ENCODE measurements at regions not wholly inside any gene's neighbourhood (a gene's known extent, or its start where the extent isn't known, plus 50 kb on each side); places are given as distances from the start of the nearest gene placed in this dataset.

- no peak for DNase-seq
These were observed 66.3 kb upstream of the NANOGP8 start for GRCh38 chr15:35151381-35151780.

GRCh38 chr15:35150361-35150760 lies 65.3 kb upstream of the NANOGP8 start:
- no peak for DNase-seq

- DNase-seq = no peak
These were observed 60.2 kb upstream of the NANOGP8 start for GRCh38 chr15:35145336-35145735.

DNA sequence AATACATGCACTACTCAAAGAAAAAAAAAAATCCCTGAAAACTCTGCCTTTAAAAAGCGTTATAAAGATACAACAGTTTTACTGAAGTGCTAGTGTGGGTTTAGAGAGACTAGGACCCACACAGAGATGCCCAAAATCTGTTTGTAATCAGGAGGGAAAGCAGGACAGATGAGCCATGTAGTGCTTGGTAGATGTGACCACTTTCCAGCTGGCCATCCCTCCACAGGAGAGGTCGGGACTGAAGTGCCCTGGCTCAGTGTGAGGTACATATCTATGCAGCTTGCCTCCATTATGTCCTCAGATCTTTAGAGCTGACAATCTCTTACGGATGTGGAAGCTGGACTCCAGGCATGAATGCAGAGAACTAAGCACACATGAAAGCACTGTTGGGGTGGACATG lies 57.5 kb upstream of the NANOGP8 start:
- DNase-seq = no peak

GRCh38 chr15:35141743-35142471 lies 56.8 kb upstream of the NANOGP8 start:
- no peak for DNase-seq

DNA sequence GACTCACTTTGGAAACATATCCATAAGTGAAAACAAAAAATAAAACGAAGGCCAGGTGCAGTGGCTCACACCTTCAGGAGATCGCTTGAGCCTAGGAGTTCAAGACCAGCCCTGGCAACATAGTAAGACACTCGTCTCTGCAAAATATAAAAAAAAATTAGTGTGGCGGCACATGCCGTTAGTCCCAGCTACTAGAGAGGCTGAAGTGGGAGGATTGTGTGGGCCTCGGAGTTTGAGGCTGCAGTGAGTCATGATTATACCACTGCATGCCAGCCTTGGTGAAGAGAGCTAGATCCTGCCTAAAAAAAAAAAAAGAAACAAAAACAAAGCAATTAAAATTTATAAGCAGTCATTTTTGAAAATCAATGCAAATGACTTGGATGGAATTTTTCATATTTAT lies 54.7 kb upstream of the NANOGP8 start:
- no peak for DNase-seq

GRCh38 chr15:35137190-35137574 lies 52.1 kb upstream of the NANOGP8 start:
- no peak for DNase-seq

- DNase-seq = no peak
These were observed 51.5 kb upstream of the NANOGP8 start for GRCh38 chr15:35136321-35137189.

All from islet precursor cell (in vitro differentiated cells).